Endodermal cell (in vitro differentiated cells): ENCODE measurements at regions not wholly inside any gene's neighbourhood (a gene's known extent, or its start where the extent isn't known, plus 50 kb on each side); places are given as distances from the start of the nearest gene placed in this dataset.
"Not testable (repeated sequence)": the region's sequence is repeated elsewhere in the genome, so short reads cannot be mapped to it uniquely, and the experiment has no call there.

Experiments used
- DNase-seq: peaks from one replicate; pipeline ENCODE4 v3.0.0-alpha.2; 2017
- H3K27ac ChIP-seq: 2 replicates; pipeline ENCODE4 v1.5.1; 2013; ENCODE audit warnings: mild to moderate bottlenecking, low read depth, low read length, moderate library complexity
- H3K27me3 ChIP-seq: 2 replicates; pipeline ENCODE4 v1.6.1; 2013; ENCODE audit warnings: mild to moderate bottlenecking, low read length, moderate library complexity; ENCODE audit not compliant: insufficient read depth, control insufficient read depth, poor library complexity, severe bottlenecking
- H3K36me3 ChIP-seq: 2 replicates; pipeline ENCODE4 v1.7.0; 2013; ENCODE audit warnings: mild to moderate bottlenecking, low read length, moderate library complexity; ENCODE audit not compliant: control insufficient read depth, insufficient read depth
- H3K4me1 ChIP-seq: one replicate; pipeline ENCODE4 v1.7.0; 2013; ENCODE audit warnings: low read length; ENCODE audit not compliant: control insufficient read depth, insufficient read depth
- H3K4me3 ChIP-seq: 2 replicates; pipeline ENCODE4 v1.5.1; 2013; ENCODE audit warnings: mild to moderate bottlenecking, low read length, moderate library complexity
- H3K9ac ChIP-seq: 2 replicates; pipeline ENCODE4 v1.6.1; 2013; ENCODE audit warnings: mild to moderate bottlenecking, low read length, moderate library complexity; ENCODE audit not compliant: poor library complexity, severe bottlenecking; ENCODE audit errors: extremely low read depth
- H3K9me3 ChIP-seq: 2 replicates; pipeline ENCODE4 v1.6.1; 2013; ENCODE audit warnings: mild to moderate bottlenecking, low read length, moderate library complexity; ENCODE audit not compliant: control insufficient read depth
- H3K27ac Mint-ChIP-seq: 2 replicates; pipeline ENCODE4 v1.8.0; 2020; ENCODE audit warnings: mixed read lengths
- H3K27me3 Mint-ChIP-seq: 2 replicates; pipeline ENCODE4 v1.8.0; 2021; ENCODE audit warnings: mild to moderate bottlenecking, mixed read lengths; ENCODE audit not compliant: insufficient read depth
- H3K36me3 Mint-ChIP-seq: 2 replicates; pipeline ENCODE4 v1.8.0; 2020; ENCODE audit warnings: low read depth, mixed read lengths
- H3K4me1 Mint-ChIP-seq: 2 replicates; pipeline ENCODE4 v1.8.0; 2020; ENCODE audit warnings: mixed read lengths
- H3K4me3 Mint-ChIP-seq: 2 replicates; pipeline ENCODE4 v1.8.0; 2020; ENCODE audit warnings: mild to moderate bottlenecking, moderate library complexity, mixed read lengths
- H3K9me3 Mint-ChIP-seq: 2 replicates; pipeline ENCODE4 v1.8.0; 2020; ENCODE audit warnings: mild to moderate bottlenecking, mixed read lengths
- WGBS, 2 experiments: methylation state at CpG; one replicate each; pipeline versions ENCODE4 v1.1.5 to v1.1.7; 2013; ENCODE audit warnings: missing lambda C conversion rate in 2 of 2, mixed read lengths in 1 of 2; ENCODE audit not compliant: insufficient coverage in 1 of 2, insufficient read length in 1 of 2; 5-methylcytosine and 5-hydroxymethylcytosine counted together
- TF ChIP-seq, protein P1 (sequence below): fragments of 200-600 bp; sonication (generic); conservative IDR thresholded peaks from 2 replicates; pipeline ENCODE4 v1.5.0; 2021; ENCODE audit warnings: antibody characterized with exemption, mild to moderate bottlenecking

- H3K9me3 ChIP-seq, result no peaks in the 10 kb centered on the region
- TF ChIP-seq, protein P1, sequence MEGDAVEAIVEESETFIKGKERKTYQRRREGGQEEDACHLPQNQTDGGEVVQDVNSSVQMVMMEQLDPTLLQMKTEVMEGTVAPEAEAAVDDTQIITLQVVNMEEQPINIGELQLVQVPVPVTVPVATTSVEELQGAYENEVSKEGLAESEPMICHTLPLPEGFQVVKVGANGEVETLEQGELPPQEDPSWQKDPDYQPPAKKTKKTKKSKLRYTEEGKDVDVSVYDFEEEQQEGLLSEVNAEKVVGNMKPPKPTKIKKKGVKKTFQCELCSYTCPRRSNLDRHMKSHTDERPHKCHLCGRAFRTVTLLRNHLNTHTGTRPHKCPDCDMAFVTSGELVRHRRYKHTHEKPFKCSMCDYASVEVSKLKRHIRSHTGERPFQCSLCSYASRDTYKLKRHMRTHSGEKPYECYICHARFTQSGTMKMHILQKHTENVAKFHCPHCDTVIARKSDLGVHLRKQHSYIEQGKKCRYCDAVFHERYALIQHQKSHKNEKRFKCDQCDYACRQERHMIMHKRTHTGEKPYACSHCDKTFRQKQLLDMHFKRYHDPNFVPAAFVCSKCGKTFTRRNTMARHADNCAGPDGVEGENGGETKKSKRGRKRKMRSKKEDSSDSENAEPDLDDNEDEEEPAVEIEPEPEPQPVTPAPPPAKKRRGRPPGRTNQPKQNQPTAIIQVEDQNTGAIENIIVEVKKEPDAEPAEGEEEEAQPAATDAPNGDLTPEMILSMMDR, result no peak
- Mint-ChIP-seq H3K4me3 (no peak overlapping the region), H3K9me3 (no peaks in the 10 kb centered on the region), H3K4me1 (peaks cover 12% of the 10 kb centered on the region), H3K36me3 (no peaks in the 10 kb centered on the region), H3K27me3 (peaks cover 3% of the 10 kb centered on the region), H3K27ac (no peak overlapping the region)
- 77% methylated on average over 3 to 5 of the region's 5 CpGs for WGBS, 2 experiments
- no peaks in the 10 kb centered on the region for H3K36me3 ChIP-seq
- DNase-seq, result no peak
- H3K4me3 ChIP-seq, result no peak overlapping the region
- H3K27ac ChIP-seq, result no peak overlapping the region
- H3K27me3 ChIP-seq, result no peaks in the 10 kb centered on the region
- H3K4me1 ChIP-seq, result no peaks in the 10 kb centered on the region
- no peak overlapping the region for H3K9ac ChIP-seq
Observed at GRCh38 chr11:59028105-59028504, 58.0 kb upstream of the GLYATL1B start.

GRCh38 chr11:59029366-59029889, 56.7 kb upstream of the GLYATL1B start:
- Histone ChIP-seq H3K9me3 (no peaks in the 10 kb centered on the region), H3K9ac (no peak overlapping the region), H3K36me3 (no peaks in the 10 kb centered on the region), H3K4me3 (no peak overlapping the region), H3K4me1 (no peaks in the 10 kb centered on the region), H3K27ac (no peak overlapping the region), H3K27me3 (no peaks in the 10 kb centered on the region)
- no peak for DNase-seq
- peaks cover 6% of the 10 kb centered on the region for H3K27me3 Mint-ChIP-seq
- no peak overlapping the region for H3K27ac Mint-ChIP-seq
- no peak overlapping the region for H3K4me3 Mint-ChIP-seq
- no peaks in the 10 kb centered on the region for H3K9me3 Mint-ChIP-seq
- no peaks in the 10 kb centered on the region for H3K36me3 Mint-ChIP-seq
- H3K4me1 Mint-ChIP-seq, result peaks cover 12% of the 10 kb centered on the region
- 88% methylated on average over 2 of the region's 2 CpGs; no CpG with 5 or more reads in 1 of the 2 experiments for WGBS, 2 experiments
- TF ChIP-seq, protein P1, result no peak

DNA sequence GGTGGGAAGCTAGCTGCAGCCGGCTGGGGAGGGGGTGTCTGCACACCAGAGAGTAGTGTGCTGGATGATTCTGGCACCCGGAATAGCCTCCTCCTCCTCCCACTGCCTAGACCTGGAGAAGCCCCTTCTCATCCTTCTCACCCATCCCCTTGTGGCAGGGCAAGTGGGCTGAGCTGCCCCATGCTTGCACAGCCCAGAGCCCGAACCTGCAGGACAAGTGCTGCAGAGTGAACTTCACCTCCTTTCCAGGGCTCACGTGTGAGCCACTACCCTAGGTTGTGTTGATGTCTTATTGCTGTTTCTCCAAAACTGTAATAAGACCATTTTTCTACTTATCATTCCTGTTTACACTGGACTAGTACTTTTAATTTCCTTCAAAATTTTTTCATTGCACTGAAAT, 56.1 kb upstream of the GLYATL1B start:
- Histone ChIP-seq H3K9me3 (no peaks in the 10 kb centered on the region), H3K4me1 (no peaks in the 10 kb centered on the region), H3K9ac (no peak overlapping the region), H3K36me3 (no peaks in the 10 kb centered on the region), H3K27ac (no peak overlapping the region), H3K4me3 (no peak overlapping the region), H3K27me3 (no peaks in the 10 kb centered on the region)
- TF ChIP-seq, protein P1, result no peak
- no peaks in the 10 kb centered on the region for H3K36me3 Mint-ChIP-seq
- WGBS, 2 experiments, result 88% methylated on average over 4 of the region's 4 CpGs; no CpG with 5 or more reads in 1 of the 2 experiments
- no peak overlapping the region for H3K4me3 Mint-ChIP-seq
- no peak for DNase-seq
- H3K27ac Mint-ChIP-seq, result no peak overlapping the region
- H3K4me1 Mint-ChIP-seq, result peaks cover 7% of the 10 kb centered on the region
- H3K27me3 Mint-ChIP-seq, result peaks cover 6% of the 10 kb centered on the region
- H3K9me3 Mint-ChIP-seq, result no peaks in the 10 kb centered on the region

DNA sequence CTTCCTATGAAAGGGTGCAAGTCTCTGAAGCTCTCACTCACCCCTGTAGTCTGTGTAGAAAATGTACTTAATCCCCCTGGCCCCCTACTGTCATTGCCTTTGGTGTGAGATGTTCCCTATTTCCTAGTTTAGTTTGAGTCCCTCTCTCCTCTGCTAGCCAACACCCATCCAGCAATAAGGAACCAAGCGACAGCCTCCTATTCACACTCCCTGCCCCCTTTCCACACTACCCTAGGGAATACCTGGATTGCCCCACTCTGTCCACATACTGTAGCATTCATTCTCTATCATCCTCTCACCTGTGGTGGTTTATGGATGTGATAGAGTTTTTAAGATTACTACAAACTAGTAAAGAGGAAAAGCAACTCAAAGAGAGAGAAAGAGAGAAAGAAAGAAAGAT, 54.4 kb upstream of the GLYATL1B start:
- H3K4me3 Mint-ChIP-seq, H3K9me3 Mint-ChIP-seq: not testable (repeated sequence)
- WGBS, 2 experiments, result 75% methylated on average over 1 of the region's 1 CpG; no CpG with 5 or more reads in 1 of the 2 experiments

More for the DNA sequence above, 54.4 kb upstream of the GLYATL1B start:
- not testable (repeated sequence) for H3K36me3 ChIP-seq, H3K4me1 Mint-ChIP-seq, H3K4me1 ChIP-seq, H3K27me3 ChIP-seq, H3K27me3 Mint-ChIP-seq, H3K9me3 ChIP-seq, H3K27ac Mint-ChIP-seq, H3K4me3 ChIP-seq, DNase-seq, H3K9ac ChIP-seq, H3K27ac ChIP-seq, H3K36me3 Mint-ChIP-seq
